Sigmoid colon (tissue), 6 donors: ENCODE measurements at regions not wholly inside any gene's neighbourhood (a gene's known extent, or its start where the extent isn't known, plus 50 kb on each side); places are given as distances from the start of the nearest gene placed in this dataset.

Experiments
- DNase-seq: peaks from one replicate; pipeline ENCODE4 v3.0.0-alpha.2; 2019
- H3K27ac ChIP-seq, 4 donors: fragments of 200-600 bp; sonication (generic); one replicate each; pipeline ENCODE4 v1.5.1; 2016 to 2019; ENCODE audit warnings: mild to moderate bottlenecking in 1 of 4
- H3K27me3 ChIP-seq, 3 donors: fragments of 200-600 bp; sonication (generic); one replicate each; pipeline ENCODE4 v1.5.1; 2019; ENCODE audit warnings: mild to moderate bottlenecking in 1 of 3
- H3K36me3 ChIP-seq, 4 donors: fragments of 200-600 bp; sonication (generic); one replicate each; pipeline ENCODE4 v1.5.1; 2016 to 2019
- H3K4me1 ChIP-seq, 4 donors: fragments of 200-600 bp; sonication (generic); one replicate each; pipeline ENCODE4 v1.5.1; 2017 to 2019
- H3K4me3 ChIP-seq, 4 donors: fragments of 200-600 bp; sonication (generic); one replicate each; pipeline ENCODE4 v1.5.1; 2017 to 2019; ENCODE audit warnings: mild to moderate bottlenecking in 2 of 4, moderate library complexity in 1 of 4
- H3K9me3 ChIP-seq, 4 donors: fragments of 200-600 bp in 3 of 4; sonication (generic) in 3 of 4; one replicate each; pipeline versions ENCODE4 v1.5.1 to v1.6.1; 2013 to 2019
- CTCF ChIP-seq, 4 experiments: fragments of 450-650 bp in 3 of 4; fragments of 200-600 bp in 1 of 4; IDR thresholded peaks; one replicate each; pipeline ENCODE4 v1.5.1; 2016 to 2019; ENCODE audit warnings: antibody characterized with exemption in 4 of 4, mild to moderate bottlenecking in 3 of 4, moderate library complexity in 2 of 4
- EP300 ChIP-seq, 4 donors: sonication (generic); formaldehyde crosslinking; IDR thresholded peaks; one replicate each; pipeline ENCODE4 v1.6.1; 2017; ENCODE audit warnings: antibody characterized with exemption in 4 of 4
- POLR2A ChIP-seq, 2 donors: fragments of 450-650 bp; IDR thresholded peaks; one replicate each; pipeline ENCODE4 v1.6.1; 2016; ENCODE audit warnings: antibody characterized with exemption in 2 of 2, mild to moderate bottlenecking in 2 of 2, moderate library complexity in 2 of 2
- POLR2AphosphoS5 ChIP-seq, 4 donors: sonication (generic); formaldehyde crosslinking; IDR thresholded peaks; one replicate each; pipeline ENCODE4 v1.6.1; 2017; ENCODE audit warnings: antibody characterized with exemption in 4 of 4
- WGBS, 2 donors: extraction: QIAGEN DNeasy Blood & Tissue Kit; methylation state at CpG; one replicate each; pipeline ENCODE4 v1.1.7; 2013; 5-methylcytosine and 5-hydroxymethylcytosine counted together
- intact Hi-C: fragments of 100-400 bp; cut with DNase I; formaldehyde crosslinking; loops from one replicate; pipeline ENCODE4 v1.15.1; 2023
- donor health status: healthy with polysubstance abuse.
- donor health status: healthy.

- Histone ChIP-seq H3K4me3 (no peak overlapping the region), H3K27ac (no peak overlapping the region), H3K4me1 (no peaks in the 10 kb centered on the region), H3K36me3 (no peaks in the 10 kb centered on the region), H3K9me3 (no peaks in the 10 kb centered on the region), H3K27me3 (no peaks in the 10 kb centered on the region)
- no peak for DNase-seq
- TF ChIP-seq EP300 (IDR thresholded peaks at IDR 0.05) (no peak), POLR2AphosphoS5 (IDR thresholded peaks at IDR 0.05) (no peak), CTCF (IDR thresholded peaks at IDR 0.05) (no peak), POLR2A (IDR thresholded peaks at IDR 0.05) (no peak)
- 32 to 62% methylated on average over 4 of the region's 4 CpGs for WGBS, 2 donors
- intact Hi-C loops, result no loop called here
Observed at GRCh38 chr1:212218065-212218464, 67.1 kb upstream of the PPP2R5A start.

- H3K27me3 ChIP-seq, result no peaks in the 10 kb centered on the region
- DNase-seq, result no peak
- 35 to 74% methylated on average over 2 of the region's 2 CpGs for WGBS, 2 donors
- H3K36me3 ChIP-seq, result no peaks in the 10 kb centered on the region
- H3K4me1 ChIP-seq, result no peaks in the 10 kb centered on the region
- no peak for TF ChIP-seq CTCF (IDR thresholded peaks at IDR 0.05)
- TF ChIP-seq POLR2AphosphoS5 (IDR thresholded peaks at IDR 0.05), result no peak
- TF ChIP-seq POLR2A (IDR thresholded peaks at IDR 0.05), result no peak
- no peak overlapping the region for H3K4me3 ChIP-seq
- H3K27ac ChIP-seq, result no peak overlapping the region
- intact Hi-C loops, result no loop called here
- no peaks in the 10 kb centered on the region for H3K9me3 ChIP-seq
Observed at GRCh38 chr1:212218911-212219310, 66.3 kb upstream of the PPP2R5A start.

- TF ChIP-seq EP300 (IDR thresholded peaks at IDR 0.05) (no peak), POLR2AphosphoS5 (IDR thresholded peaks at IDR 0.05) (no peak), POLR2A (IDR thresholded peaks at IDR 0.05) (no peak), CTCF (IDR thresholded peaks at IDR 0.05) (no peak)
- H3K27me3 ChIP-seq, result no peaks in the 10 kb centered on the region
- H3K9me3 ChIP-seq, result no peaks in the 10 kb centered on the region
- no peaks in the 10 kb centered on the region for H3K36me3 ChIP-seq
- no peaks in the 10 kb centered on the region for H3K4me1 ChIP-seq
- no peak overlapping the region for H3K4me3 ChIP-seq
- intact Hi-C loops, result no loop called here
- WGBS, 2 donors, result 89 to 91% methylated on average over 8 of the region's 8 CpGs
- no peak overlapping the region for H3K27ac ChIP-seq
- peak; percentile 25 for DNase-seq
Observed at GRCh38 chr1:212219679-212220463, 65.3 kb upstream of the PPP2R5A start.

GRCh38 chr1:212221801-212222200, 63.4 kb upstream of the PPP2R5A start:
- DNase-seq, result peak; percentile 2

More at GRCh38 chr1:212221801-212222200, 63.4 kb upstream of the PPP2R5A start:
- TF ChIP-seq CTCF (IDR thresholded peaks at IDR 0.05) (no peak), EP300 (IDR thresholded peaks at IDR 0.05) (no peak), POLR2AphosphoS5 (IDR thresholded peaks at IDR 0.05) (no peak), POLR2A (IDR thresholded peaks at IDR 0.05) (no peak)
- H3K4me1 ChIP-seq, result no peaks in the 10 kb centered on the region
- no peaks in the 10 kb centered on the region for H3K27me3 ChIP-seq
- H3K27ac ChIP-seq, result no peak overlapping the region
- no peaks in the 10 kb centered on the region for H3K9me3 ChIP-seq
- 80 to 83% methylated on average over 1 of the region's 1 CpG for WGBS, 2 donors
- H3K4me3 ChIP-seq, result no peak overlapping the region
- intact Hi-C loops, result no loop called here
- H3K36me3 ChIP-seq, result no peaks in the 10 kb centered on the region
